ENCODE measurements at regions not wholly inside any gene's neighbourhood (a gene's known extent, or its start where the extent isn't known, plus 50 kb on each side); places are given as distances from the start of the nearest gene placed in this dataset.

- TF ChIP-seq CTCF (IDR thresholded peaks at IDR 0.05) (no peak), EZH2 (IDR thresholded peaks at IDR 0.05; ENCODE audit: borderline replicate concordance, insufficient read depth, low read depth, low read length, poor library complexity, severe bottlenecking) (no peak)
Observed at GRCh38 chr11:69942333-69942820, 123.2 kb upstream of the FGF3 start.
